GM21423 (cell line): ENCODE measurements at regions not wholly inside any gene's neighbourhood (a gene's known extent, or its start where the extent isn't known, plus 50 kb on each side); places are given as distances from the start of the nearest gene placed in this dataset.
A peak's percentile ranks its signal among the peaks of the same experiment; 100 is the strongest.

Source experiments
- ATAC-seq: cut with Tn5 transposase; IDR thresholded peaks from one replicate; pipeline ENCODE4 v1.9.1; 2021; ENCODE audit warnings: mild to moderate bottlenecking, moderate library complexity; ENCODE audit not compliant: unreplicated experiment

GRCh38 chr6:137731600-137731959 is 135.5 kb upstream of the TNFAIP3 start:
- ATAC-seq = no peak

- ATAC-seq = no peak
Measured at GRCh38 chr6:137731960-137732616, 135.0 kb upstream of the TNFAIP3 start.

- ATAC-seq = no peak
Measured at GRCh38 chr6:137733372-137733771, 133.7 kb upstream of the TNFAIP3 start.

GRCh38 chr6:137734005-137734874 is 132.8 kb upstream of the TNFAIP3 start:
- no peak for ATAC-seq

GRCh38 chr6:137734875-137735182 is 132.2 kb upstream of the TNFAIP3 start:
- no peak for ATAC-seq

GRCh38 chr6:137736048-137736818 is 130.8 kb upstream of the TNFAIP3 start:
- peak; percentile 84 for ATAC-seq

- ATAC-seq = no peak
Measured at GRCh38 chr6:137736911-137737310, 130.1 kb upstream of the TNFAIP3 start.

GRCh38 chr6:137737836-137738596 is 129.0 kb upstream of the TNFAIP3 start:
- ATAC-seq = no peak

GRCh38 chr6:137738931-137739504 is 128.0 kb upstream of the TNFAIP3 start:
- ATAC-seq = no peak

GRCh38 chr6:137739544-137739943 is 127.5 kb upstream of the TNFAIP3 start:
- ATAC-seq = no peak

- ATAC-seq = no peak
Measured at GRCh38 chr6:137740091-137740755, 126.8 kb upstream of the TNFAIP3 start.

- no peak for ATAC-seq
Measured at GRCh38 chr6:137740967-137741761, 125.9 kb upstream of the TNFAIP3 start.

- no peak for ATAC-seq
Measured at GRCh38 chr6:137743493-137743892, 123.6 kb upstream of the TNFAIP3 start.

GRCh38 chr6:137744877-137745276 is 122.2 kb upstream of the TNFAIP3 start:
- ATAC-seq = peak; percentile 77

GRCh38 chr6:137745321-137745720 is 121.7 kb upstream of the TNFAIP3 start:
- no peak for ATAC-seq

- no peak for ATAC-seq
Measured at GRCh38 chr6:137746264-137746663, 120.8 kb upstream of the TNFAIP3 start.

- no peak for ATAC-seq
Measured at GRCh38 chr6:137749696-137750211, 117.3 kb upstream of the TNFAIP3 start.

- ATAC-seq = no peak
Measured at GRCh38 chr6:137750297-137750696, 116.8 kb upstream of the TNFAIP3 start.
